ENCODE measurements at regions not wholly inside any gene's neighbourhood (a gene's known extent, or its start where the extent isn't known, plus 50 kb on each side); places are given as distances from the start of the nearest gene placed in this dataset.

DNA sequence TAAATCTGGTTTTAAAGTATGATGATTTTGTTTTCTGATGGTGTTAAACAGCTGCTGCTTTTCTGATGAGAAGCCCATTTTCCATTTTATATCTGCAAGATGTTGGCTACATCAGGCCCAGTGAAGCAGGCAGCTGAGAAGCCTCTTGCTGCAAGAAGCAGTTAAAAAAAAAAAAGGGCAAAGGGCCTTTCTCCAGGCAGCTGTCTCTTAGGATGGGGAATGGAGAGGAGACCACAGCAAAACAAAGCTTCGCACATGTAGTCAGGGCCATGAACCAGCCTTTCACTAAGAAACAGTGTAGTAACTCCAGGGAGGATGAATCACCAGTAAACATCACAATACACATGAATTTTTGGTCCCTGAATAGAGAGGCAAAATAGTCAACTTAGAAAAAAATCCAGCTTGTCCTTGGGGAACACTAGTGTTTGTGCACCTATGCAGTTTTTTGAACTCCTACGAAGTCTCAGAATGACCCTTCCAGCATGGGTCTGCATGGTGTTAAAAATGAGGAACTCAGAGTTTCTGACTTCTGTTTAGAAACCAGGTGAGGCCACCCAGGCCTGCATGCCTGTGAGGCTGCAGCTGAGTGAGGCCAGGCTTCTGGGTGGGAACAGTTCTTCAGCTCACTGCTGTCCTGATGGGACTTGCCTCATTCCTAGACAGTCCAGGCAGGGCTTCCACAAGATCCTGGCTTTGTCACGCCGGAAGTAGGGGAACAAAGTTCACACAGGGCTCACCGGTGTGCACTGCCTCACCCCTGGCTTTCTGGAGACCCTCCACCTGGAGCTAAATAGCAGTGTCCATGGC lies 518.7 kb downstream of the MCTP2 start:
- DNase-seq (ENCODE audit: low spot score), result no peak

DNA sequence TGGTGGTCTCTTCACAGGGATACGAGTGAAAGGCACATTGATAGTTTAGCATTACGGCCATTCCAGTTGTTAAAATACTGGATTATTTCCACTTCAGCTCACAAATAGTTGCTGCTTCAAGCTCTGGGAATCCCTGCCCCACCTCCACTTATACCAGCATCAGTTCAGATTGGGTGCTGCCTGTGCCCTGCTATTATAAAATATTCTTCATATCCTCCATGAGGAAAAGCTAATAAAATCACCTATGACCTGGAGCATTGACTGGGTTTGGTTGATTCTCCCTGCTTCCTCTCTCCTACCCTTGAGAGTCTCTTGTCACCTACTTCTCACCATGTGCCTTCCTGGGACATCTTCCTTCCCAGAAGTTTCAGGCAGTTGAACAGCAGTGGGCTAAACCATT lies 529.0 kb downstream of the MCTP2 start:
- DNase-seq (ENCODE audit: low spot score), result no peak

DNA sequence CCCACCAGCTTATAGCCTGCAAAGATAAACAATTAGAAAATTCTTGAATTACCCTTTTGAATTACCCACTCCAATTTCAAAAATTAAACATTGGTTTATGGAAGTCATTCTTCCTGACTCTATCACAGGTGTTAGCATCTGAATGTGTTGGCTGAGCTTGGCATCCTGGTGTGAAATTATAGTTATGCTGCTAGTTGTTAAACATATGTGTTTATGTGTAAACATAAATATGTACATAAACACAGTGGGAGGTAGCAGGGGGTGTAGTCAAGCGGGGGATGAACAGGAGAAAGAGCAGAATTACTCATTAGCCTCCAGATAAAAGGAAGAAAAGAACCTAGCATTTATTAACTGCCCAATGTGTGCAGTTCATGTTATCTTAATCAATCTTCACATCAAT lies 530.2 kb downstream of the MCTP2 start:
- DNase-seq (ENCODE audit: low spot score), result no peak

DNA sequence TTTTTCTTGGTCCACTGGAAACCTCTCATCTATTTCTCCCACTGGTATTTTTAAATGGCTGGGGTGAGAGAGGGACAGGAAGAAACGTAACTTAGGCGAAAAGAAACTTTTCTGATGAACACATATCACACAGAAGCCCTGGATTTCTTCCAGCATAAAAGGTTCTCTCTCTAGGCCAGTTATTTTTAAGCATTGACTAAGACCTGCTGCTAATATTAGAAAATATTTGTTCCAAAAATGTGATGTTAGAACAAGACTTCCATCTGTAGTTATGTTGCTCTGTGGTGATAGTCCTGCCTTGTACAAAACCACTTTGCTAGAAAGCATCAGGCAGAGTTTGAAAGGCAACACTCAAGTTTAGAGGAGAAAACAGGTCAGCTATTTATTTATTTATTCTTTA lies 537.7 kb downstream of the MCTP2 start:
- no peak for DNase-seq (ENCODE audit: low spot score)

DNA sequence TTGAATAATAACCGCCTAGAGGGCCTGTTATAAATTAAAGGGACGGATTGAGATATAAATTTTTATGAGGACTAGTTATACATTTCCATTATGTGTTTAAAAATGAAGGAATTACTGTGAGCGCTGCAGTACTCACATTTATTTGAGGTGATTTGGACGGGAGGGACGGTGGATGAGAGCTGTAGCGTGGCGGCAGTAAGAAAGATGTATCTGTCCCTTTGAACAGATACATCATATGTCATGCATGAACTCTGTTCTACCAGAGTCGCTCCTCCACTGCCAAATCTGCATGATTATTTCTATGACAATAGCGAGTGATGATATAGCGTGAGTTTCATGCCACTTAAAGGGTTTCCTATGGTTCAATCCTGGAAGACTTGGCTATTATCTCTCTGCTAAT lies 538.8 kb downstream of the MCTP2 start:
- DNase-seq (ENCODE audit: low spot score), result no peak

DNA sequence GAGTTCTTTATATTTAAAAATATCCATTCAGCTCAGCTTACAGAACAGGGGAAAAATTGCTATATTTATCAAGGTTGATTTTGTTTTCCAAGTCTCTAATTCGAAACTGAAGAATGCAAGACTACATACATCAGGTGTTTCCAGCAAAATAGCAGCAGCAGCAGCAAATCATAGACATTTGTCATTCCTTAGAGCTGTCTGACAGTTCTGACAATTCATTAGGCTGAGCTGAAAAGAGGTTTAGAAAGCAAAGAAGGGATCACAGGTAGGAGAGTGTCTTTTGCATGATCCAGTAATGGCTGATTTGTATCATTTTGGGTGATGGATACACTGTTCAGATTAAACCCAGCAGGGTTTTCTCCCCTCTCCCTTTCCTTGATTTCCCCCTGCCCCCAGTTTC lies 545.7 kb downstream of the MCTP2 start:
- DNase-seq (ENCODE audit: low spot score), result no peak

DNA sequence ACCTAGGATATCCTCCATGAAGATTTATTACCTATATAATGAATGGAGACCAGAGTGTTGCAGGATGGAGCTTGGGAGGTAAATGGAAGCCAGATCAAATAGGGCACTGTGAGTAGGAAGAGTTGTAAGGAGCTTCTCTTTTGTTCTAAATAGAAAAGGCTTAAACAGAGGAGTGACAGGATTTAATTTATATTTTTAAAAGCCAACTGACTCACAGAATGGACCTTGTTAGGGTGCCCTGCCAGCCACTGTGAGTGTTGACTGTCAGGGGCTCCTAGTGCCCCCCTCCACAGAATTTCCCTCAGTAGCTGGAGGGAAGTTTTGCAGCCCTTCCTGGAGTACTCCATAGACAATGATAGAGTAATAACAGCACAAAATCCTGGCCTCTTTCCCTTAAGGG lies 547.5 kb downstream of the MCTP2 start:
- no peak for DNase-seq (ENCODE audit: low spot score)

DNA sequence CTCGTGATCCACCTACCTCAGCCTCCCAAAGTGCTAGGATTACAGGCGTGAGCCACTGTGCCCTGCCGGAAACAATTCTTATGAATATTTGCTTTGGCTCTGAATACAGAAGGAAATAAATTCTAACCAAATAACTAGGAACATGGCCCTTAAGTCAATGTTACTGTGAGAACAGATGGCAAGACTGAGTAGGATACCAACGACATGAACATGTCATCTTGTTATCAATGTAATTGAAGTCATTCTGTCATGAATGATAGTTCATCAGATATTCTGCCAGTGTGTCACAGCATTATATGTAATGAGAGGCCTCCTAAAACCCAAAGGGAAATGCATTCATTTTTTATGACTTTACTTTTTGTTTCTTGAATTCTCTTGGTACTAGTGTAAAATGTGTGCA lies 548.8 kb downstream of the MCTP2 start:
- no peak for DNase-seq (ENCODE audit: low spot score)

DNA sequence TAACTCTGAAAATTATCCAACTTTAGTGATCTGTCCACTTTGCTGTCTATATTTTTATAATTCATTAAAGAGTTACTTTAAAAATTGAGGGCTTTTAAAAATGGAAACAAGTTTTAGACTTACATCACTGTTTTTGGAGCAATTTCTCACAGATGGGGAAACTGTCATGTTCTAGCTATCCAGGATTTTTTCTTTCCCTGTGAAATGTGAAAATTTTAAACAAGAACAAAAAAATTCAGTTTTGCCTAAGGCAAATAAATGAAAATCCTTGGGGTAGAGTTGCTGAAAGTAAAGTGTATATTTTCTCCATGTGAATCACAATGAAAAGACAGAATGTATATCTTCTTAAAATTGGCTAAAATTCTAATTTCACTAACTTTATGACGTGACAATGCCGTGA lies 553.7 kb downstream of the MCTP2 start:
- no peak for DNase-seq (ENCODE audit: low spot score)

DNA sequence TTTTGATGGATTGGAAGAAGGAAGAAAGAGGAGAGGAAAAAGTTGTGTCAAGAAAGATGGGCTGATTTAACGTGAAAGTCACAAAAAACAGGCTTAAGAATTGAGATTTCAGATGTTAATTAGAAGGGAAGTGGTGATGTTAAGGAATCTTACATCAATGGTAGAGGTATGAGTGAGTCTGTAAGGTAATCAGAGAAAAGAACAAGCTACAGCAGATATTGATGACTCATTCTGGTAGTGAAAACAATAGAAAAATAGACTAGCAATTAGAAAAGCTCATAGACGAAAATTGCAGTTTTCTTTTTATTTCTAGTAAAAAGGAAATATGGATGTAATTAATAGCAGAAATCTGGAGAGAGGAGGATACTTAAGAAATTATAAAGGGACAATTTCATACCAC lies 559.6 kb downstream of the MCTP2 start:
- no peak for DNase-seq (ENCODE audit: low spot score)

DNA sequence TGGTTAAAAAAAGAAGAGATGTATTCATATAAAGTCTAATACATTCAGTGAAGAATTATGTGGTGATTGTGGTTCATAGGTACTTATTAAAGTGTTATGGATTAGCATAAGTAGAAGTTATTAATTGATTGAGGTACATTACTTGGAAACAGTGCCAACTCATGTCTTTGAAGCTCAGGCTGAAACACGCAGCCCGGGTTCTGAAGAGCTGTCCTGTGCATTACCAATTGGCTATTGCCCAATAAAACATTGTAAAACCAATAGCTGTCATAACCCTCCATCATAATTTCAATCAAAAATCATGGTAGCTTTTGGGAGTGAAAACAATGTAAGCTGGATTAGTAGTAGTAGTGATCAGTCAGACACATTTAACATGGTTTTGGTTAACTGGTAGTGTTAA lies 560.1 kb downstream of the MCTP2 start:
- no peak for DNase-seq (ENCODE audit: low spot score)

DNA sequence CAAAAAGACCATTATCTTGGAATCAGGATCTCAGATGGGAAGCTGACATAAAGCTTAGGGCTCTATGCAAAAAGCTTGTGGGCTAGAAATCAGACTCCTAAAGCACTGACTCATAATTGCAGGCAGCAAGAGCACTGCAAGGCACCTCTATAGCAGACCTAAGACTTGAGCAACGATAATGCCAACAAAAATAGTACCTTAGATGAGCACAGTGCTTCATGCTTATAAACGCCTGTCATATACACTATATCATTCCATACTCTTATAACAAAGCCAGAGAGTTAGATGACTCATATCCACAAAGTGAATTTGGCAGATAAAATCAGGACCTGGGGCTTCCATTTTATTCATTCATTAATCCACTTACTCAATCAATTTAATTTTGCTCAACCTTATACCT lies 560.8 kb downstream of the MCTP2 start:
- no peak for DNase-seq (ENCODE audit: low spot score)

DNA sequence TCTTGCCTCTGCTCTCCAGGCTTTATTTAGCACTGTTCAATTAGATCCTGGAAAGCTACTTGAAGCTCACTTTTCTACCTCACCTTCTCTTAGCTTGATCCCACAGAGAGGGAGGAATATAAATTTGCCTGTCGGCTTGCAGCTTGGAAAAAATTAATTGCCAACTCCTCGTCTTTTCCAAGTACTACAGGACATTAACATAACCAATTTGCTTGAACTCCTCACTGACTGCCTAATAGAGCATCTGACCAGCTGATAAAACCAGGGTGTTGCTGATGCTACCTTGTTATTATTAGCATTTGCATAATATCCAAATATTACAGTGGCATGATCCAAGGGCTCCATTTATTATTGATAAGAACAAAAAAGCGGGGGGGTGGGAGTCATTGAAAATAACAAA lies 561.8 kb downstream of the MCTP2 start:
- no peak for DNase-seq (ENCODE audit: low spot score)

DNA sequence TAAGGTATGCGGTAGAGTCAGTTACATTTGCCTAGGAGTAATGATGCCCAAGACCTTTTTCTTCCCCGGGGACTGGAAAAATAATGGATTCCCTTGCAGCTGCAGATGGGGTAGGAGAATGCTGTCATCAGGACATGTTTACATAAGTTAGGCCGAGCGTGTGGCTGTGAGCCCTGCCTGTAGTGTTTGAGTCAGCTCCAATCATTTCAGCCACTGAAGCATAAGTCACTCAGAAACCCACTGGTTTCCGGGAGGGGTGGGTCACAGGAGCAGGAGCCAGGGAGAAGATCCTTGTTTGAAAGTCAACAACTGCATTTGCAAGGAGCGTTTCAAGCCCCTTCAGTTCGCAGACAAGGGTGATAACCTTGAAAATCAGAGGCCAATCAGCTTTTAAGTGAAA lies 562.3 kb downstream of the MCTP2 start:
- DNase-seq (ENCODE audit: low spot score), result no peak

DNA sequence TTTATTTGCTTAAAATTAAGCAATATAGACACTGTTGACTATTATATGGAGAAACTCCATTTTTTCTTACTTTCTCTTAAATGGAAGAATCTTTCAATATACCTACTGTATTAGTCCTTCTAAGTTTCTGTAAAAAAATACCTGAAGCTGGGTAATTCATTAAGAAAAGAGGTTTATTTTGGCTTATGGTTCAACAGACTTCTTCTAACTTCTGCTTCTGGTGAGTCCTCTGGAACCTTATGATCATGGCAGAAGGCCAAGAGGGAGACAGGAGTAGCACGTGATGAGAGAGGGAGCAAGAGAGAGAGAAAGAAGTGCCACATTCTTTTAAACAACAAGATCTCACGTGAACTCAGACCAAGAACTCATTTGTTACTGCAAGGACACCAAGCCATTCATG lies 573.3 kb downstream of the MCTP2 start:
- DNase-seq (ENCODE audit: low spot score), result no peak

DNA sequence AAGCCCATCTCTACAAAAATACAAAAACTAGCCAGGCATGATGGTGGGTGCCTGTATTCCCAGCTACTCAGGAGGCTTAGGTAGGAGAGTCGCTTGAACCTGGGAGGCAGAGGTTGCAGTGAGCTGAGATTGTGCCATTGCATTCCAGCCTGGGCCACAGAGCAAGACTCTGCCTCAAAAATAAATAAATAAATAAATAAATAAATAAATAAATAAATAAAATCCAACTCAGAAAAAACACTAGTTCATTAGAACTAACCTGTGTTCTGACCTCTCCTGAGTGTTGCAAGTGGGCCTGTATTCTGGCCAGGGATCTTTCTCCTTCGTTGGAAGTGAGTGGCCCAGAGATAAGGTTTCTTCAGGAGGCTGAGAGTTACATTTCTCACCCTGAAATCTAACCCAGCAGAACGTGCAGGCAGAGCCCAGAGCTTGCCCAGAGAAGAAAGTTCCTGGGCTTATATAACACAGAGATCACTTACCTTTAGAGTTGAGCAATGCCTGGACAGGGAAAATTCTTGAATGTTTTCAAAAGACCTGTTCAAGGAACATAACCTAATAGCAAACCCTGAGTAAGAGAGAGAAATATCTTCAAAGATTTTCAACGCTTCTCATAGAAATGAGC lies 583.9 kb downstream of the MCTP2 start:
- no peak for DNase-seq (ENCODE audit: low spot score)

DNA sequence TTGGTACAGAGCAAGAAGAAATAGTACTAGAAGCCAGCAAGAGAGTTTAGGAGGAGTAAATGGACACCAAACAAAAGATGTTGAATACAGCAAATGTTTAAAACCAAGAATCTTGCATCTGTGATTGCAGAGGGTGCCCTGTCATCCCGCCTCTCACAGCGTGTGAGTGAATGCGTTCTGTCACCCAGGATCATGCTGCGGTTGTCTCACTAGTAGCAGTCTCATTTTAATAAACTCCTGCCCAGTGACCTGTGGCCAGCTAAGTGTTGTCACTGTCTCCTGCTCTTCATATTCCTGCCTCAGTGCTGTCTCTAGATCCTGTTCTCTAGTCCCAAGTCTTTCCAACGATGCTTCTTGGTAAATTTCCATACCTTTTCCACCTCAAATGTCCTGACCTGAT lies 584.6 kb downstream of the MCTP2 start:
- no peak for DNase-seq (ENCODE audit: low spot score)

DNA sequence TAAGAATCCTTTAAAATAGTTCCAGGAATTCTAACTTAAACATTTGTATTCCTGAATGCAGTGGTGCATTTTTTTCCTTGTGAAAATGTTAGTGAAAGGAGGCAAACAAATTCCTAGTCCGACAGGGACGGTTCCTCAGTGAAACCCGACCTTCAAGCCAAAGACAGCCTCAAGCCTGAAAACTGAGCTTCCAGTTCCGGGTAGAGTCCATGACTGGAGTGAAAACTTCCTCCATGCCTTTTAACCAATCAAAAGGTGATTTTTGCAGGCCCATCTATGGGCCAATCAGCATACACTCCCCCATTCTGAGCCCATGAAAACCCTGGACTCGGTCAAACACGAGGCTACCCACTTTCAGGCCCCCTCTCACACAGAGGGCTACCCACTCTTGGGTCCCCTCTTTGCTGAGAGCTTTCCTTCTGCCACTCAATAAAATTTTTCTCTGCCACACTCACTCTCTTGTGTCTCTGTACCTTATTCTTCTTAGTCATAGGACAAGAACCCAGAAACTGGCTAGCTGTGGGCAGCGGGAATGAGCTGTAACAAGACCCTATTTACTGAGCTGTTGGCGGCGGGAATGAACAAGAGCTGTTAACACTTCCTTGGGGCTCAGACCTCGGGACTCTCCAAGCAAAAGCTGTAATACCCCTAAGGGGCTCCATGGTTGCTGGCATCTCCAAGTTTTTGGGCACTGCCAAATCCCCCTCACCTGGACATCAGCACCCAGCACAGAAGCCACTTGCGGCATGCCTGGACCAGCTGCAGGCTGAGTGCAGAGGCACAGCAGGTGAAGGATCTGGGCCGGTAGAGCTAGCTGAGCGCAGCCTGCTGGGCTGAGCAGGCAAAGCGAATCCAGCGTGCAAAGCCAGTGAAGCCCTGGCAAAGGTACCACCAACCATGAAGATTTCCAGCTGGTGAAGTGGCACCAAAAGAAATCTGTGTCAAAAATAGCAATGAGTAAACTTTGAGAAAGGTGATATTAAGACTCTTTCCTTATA lies 598.8 kb downstream of the MCTP2 start:
- DNase-seq (ENCODE audit: low spot score), result no peak

DNA sequence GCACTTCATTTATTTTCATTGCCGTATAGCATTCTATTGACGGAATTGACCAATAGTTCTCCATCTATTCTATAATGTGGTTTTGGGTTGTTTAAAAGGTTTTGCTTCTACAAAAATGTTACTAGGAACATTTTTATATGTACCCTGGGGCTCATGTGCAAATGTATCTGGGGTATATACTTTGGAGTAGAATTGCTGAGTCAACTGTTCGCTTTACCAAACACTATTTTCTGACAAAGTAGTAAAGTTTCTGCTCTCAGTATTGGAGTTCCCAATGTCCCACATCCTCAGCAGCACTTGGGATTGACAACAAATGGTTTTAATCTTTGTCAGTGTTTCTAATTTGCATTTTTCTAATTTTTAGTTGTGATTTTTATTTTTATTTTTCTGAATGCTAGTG lies 602.6 kb downstream of the MCTP2 start:
- DNase-seq (ENCODE audit: low spot score), result no peak

DNA sequence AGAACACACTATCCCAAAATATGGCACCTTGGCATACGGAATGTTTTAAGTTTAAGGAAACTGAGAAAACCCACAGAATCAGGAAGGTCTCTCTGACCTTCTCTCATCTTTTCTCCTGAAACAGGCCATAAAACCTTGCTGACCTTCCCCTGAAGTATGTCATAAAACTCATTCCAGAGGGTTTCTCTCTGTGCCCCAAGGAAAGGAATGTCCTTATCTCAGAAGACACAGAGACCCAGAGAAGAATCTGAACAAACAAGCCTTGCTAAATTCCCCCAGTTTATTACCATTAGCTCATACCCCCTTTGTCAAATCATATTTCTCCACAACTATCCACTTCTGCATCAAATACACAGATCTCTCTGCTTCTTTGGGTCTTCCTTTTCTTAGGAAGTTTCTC lies 603.1 kb downstream of the MCTP2 start:
- no peak for DNase-seq (ENCODE audit: low spot score)

DNA sequence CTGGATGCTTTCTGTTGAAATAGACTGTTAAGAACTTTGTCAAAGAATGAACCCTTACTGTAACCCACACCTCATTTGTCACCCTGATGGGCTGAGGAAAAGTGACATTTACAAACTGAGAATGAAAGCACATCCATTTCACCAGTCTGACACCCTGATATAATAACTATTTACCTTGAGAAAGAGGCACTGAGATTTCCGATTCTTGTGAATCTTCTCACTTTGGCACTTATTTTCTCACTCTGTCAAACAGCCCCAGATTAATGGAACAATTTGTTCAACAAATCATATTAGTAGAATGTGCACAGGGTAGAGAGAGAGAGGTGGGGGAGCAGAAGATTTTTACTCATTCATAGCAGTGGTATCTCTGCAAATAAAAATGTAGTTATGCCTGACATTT lies 606.9 kb downstream of the MCTP2 start:
- no peak for DNase-seq (ENCODE audit: low spot score)

DNA sequence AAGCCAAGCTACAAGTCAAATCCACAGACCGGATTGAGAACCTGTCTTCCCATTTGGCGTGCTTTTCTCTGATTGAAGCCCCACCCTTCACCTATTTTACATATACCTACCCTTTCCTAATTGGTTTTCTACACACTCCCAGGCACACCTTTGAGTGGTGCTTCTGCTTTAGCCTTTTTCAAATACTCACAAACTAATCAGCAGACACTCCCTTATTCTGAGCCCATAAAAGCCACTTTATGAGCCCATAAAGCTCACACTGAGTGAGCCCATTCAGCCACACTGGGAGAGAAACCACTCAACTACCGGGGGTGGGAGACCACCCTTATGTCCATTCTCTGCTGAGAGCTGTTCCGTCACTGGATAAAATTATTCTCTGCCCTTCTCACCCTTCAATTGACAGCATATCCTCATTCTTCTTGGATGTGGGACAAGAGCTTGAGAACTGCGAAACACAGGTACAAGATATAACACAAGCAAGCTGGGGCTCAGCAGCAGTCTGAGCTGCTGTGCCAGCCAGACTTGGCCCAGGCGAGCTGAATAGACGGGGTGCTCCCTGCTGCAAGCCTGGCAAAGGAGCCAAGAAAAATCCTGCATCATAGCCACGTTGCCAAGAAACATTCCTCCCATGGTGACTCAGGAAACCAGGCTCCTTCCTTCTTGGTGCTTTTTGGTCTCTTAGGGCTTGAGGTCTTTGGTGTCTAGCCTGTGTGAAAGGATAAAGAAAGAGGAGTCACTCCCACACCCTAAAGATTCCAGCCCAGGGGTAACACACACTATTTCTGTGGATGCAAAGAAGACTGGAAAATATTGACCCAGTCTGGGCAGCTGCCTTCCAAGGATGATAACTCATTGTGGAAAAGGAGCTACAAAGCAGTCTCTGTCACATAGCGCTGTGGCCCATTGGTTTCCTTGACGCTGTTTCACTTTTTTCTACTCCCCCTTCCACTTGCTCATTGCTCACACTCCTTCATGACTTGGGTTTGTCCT lies 609.7 kb downstream of the MCTP2 start:
- DNase-seq (ENCODE audit: low spot score), result no peak
